ENCODE measurements at regions not wholly inside any gene's neighbourhood (a gene's known extent, or its start where the extent isn't known, plus 50 kb on each side); places are given as distances from the start of the nearest gene placed in this dataset.

DNA sequence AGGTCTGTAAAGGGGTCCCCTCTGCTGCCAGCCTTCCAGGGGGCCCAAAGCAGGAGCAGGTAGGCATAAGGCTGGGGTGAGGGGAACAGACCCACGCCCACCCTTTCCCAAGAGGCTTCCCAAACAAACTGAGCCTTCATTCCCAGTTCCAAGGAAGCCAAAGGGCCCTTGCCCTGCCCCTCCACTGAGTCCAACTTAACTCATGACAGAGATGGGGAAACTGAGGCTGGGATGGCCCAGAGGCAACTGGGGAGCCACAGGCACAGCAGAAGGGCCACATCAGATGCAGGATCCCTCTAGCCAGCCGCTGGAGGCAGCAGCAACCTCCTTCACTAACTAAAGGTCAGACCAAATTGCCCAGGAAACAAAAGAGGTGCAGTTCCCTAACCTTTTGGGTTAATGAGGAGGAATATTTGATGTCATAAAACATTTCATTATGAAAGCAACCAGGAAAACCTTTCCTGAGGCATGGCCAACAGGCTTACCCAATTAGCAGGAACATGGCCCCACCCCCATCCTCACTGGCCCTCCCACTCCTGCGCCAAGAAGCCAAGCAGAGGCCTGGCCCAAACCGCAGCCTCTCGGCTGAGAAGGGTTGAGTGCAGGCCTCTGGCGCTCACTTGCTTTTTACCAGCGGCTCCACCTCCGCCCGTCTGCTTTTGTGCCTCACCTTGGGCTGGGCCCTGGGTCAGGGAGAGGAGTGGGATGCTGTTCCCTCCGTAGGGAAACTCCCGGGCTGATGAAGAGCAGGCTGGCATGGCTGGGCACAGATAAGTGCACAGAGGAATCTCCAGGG, 293.5 kb upstream of the RTL1 start:
- DNase-seq, result no peak

- no peak for DNase-seq
These were observed 294.3 kb upstream of the RTL1 start for GRCh38 chr14:101197595-101198397.

- DNase-seq, result no peak
These were observed 295.0 kb upstream of the RTL1 start for GRCh38 chr14:101198398-101199027.

DNA sequence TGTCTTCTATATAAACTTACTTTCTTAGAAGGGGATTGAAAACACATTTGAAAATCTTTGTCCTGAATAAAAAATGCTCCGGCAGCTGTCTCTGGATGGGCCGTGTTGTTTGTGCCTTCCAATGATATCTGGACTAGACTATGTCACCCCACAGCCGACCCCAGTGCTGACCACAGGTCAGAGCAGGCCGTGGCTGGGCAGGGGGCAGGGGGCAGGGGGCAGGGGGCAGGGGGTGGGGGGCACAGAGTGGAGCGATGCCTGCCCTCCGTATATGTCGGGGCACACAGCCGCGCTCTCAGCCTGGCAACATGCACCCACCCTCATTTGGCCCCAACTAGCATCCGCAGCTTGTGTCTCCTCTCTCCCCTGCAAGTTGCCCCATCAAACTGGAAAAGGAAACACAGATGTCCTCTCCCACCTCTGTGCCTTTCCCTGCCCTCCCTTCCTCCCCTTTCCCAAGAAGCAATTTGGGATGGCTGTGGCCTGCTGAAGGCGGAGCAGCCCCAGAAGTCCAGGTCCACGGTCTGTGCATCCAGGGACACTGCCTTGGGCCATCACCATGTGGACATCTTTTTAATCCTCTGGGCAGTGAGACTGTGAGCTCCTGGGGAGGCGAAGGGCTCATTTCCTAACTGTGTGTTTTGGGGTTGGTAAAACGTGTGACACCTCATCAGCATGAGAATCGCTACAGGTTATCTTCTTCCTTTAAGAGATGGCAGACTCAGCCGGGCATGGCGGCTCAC, 295.7 kb upstream of the RTL1 start:
- DNase-seq, result no peak

GRCh38 chr14:101200008-101200649, 296.6 kb upstream of the RTL1 start:
- DNase-seq, result no peak

DNA sequence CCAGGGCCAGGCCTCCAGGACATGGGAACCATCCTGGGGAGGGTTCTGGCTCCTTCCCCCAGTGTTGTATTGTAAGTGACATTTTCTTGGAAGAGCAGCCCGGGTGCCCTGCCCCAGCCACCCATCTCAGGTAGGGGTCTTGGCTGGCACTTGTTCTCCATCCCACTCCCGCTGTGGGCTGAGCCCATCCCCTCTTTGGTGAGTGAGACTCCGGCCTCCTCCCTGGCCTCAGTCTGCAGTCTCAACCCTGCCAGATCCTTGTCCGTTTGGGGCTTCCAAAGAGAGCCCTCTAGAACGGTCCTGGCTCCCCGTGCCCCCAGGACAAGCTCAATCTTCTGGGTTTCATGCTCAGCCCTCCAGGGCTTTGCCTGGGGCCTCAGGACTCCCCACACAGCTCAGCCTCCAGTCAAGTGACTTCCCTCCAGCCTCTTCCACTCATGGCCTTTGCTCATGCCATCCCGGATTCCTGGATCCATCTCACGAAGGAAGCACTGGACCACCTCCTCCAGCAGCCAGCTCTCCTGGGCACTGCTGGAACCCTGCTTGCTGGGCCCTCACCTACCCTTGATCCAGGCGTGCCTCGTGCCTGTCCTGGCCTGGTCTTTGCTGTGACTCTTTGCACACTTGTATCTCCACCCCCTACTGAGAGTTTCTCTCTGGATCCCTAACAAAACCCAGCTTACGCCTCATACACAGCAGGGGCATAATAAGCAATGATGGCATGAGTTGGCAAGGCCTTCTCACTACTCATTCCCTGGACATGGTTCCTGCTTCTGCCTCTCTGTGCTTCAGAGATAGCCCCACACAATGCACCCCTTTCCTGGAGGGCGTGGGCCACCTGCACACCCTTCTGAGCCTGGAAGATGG, 297.4 kb upstream of the RTL1 start:
- no peak for DNase-seq

GRCh38 chr14:101201535-101202151, 298.1 kb upstream of the RTL1 start:
- no peak for DNase-seq

DNA sequence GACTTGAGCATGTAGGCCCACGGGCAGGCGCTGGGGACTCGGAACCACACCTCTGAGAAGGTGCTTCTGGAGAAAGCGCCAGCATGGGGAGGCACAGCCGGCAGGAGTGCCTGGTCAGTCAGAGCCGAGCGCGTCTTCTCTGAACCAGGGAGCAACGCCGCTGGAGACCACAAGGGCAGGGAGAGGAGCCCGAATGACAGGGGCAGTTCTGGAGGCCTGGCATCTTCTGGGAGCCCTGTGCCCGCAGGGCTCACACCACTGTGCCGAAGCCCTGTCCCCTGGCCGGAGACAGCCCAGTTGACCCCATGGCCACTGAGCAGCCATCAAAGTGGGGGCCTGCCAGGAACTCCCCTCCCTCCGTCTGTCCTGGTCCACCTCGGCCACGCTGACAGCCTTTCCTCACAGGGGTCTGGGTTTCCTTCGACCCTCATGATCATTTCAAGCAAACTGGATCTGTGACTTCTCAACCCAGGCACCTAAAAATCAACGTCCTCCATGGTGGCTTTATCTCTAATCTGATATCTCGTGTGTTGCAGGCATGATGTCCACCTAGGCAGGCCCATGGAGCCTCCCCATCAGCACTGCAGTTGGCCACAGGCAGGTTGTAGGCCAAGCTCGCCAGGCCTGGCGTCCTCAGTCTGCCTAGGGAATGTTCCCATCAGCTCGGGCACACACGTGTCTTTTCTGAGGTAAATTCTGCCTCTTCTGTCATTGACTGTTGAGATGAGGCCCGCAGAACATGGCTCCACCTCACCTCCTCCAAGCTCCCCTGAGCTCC, 299.3 kb upstream of the RTL1 start:
- no peak for DNase-seq

DNA sequence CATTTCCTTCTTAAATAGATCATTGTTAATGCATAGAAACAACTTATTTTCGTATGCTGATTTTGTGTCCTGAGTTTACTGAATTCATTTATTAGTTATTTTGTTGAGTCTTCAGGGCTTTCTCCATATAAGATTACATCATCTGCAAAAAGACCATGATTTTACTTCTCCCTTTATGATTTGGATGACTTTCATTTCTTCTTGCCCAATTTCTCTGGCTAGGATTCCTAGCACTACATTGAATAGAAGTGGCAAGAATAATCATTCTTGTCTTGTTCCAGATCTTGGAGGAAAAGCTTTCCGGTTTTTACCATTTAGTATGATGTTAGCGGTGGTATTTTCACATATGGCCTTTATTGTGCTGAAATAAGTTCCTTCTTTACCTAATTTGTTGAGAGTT, 303.0 kb upstream of the RTL1 start:
- DNase-seq, result no peak

GRCh38 chr14:101207041-101207440, 303.5 kb upstream of the RTL1 start:
- no peak for DNase-seq

GRCh38 chr14:101207897-101208296, 304.4 kb upstream of the RTL1 start:
- DNase-seq, result no peak

DNA sequence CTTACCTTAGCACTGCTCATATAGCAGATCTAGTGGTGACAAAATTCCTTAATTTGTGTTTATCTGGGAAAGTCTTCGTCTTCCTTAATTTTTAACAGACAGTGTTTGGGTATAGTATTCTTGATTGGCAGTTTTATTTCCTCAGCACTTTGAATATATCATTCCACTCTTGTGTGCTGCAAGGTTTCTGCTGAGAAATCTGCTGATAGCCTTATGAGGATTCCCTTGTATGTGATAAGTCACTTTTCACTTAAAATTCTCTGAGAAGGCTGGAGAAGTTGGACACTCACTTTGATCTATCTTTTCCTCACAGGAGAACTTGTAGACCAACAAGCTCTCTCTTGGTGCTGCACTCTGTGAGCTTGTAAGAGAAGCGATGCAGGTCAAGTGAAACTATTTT, 306.1 kb upstream of the RTL1 start:
- no peak for DNase-seq

DNA sequence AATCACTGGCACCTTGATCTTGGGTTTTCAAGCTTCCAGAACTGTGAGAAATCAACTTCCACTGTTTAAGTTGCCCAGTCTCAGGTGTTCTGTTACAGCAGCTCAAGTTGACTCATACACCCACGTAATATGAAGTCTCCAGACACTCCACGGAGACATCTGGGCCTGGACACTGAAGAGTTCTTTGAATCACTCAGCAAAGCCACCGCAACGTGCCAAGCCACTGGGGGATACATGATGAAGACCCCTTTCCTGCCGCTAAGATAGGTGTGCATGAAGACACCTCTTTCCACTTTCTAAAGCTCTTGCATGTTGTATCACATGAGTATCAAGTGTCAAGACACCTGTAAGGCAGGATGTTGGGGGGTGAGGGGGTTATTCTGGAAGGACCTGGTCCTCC, 311.7 kb upstream of the RTL1 start:
- DNase-seq, result no peak

GRCh38 chr14:101215927-101216326, 312.4 kb upstream of the RTL1 start:
- no peak for DNase-seq

GRCh38 chr14:101216366-101217079, 313.0 kb upstream of the RTL1 start:
- DNase-seq, result no peak

DNA sequence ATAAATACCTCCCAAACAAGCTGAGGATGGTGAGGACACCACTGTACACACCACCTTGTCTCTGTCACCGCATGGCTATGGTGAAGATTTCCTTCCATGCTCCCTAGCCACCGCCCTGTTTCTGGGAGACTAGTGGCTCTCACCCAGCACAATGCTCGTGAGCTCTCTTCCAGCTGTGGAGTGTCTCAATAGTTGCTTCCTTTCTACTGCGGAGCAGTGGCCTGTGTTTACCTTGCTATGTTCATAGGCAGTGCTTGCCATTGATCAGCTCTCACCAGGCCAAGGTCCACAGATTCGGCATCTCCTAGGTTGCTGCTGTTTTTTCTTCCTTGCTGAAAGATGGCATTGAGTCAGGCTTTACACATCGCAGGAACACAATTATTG, 313.6 kb upstream of the RTL1 start:
- DNase-seq, result no peak

DNA sequence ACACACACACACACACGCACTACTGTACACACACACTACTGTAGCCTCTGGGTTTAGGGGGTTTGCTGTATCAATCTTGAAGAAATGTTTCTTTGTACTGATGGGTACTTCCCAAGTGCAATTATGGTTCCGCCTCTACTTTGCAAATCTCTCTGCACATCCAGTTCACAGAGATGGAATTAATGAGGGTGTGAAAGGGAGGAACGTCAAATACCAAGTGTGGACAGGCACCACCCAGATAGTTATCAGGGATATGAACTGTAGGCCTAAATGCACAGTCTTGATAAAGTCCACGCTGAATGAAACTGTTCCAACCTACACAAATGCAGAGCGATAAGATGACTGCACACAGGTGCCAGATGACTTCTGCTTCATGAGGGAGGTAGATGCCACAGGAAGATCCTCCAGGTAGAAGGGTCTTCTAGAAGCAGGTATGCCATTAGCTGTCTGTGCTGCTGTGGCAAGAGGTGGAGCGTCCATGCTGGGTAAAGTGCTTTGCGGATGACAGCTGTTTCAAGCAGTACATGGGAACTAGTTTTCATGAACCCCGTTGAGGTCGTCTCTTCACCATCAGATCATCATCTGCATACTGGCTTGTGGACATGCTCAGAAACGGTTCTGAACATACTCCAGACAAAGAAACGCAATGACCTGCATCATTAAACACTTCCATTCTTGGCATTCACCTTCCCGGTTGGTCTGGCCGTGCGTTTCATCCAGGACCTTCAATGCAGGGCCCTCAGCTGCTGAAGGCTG, 314.3 kb upstream of the RTL1 start:
- DNase-seq, result no peak

DNA sequence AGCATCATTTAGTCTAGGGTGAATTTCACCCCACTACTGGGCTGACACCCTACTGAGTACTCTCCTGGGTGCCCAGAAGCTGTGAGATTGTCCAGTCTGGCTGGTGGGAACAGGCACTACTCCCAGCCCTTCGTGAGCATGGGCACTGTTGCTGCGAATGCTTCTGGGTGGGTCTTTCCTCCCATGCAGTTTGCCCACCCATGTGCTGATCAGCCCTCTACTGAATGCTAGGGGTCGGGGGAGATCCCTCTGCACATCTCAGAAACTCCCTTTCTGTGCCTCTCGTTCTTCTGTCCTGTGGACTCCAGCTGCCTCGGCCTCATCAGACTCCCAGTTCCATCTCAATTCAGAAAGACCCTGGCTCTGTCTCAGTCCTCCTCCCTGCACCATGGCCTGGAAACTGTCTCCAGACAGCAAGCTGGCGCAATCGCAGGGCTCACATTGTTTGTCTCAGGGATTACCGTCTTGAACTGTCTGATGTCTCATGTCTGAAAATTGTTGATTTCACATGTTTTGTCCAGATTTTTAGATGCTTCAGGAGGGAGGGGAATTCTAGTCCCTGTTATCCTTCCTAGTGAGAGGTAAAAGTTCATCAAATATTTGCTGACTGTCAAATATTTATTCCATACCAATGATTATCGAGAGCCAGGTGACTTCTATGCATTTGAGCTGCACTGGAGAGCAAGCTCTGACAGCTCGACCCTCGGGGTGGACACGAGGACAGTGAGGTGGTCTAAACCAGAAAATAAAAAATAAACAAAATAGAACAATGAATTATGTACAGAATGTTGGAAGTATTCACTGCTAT, 316.6 kb upstream of the RTL1 start:
- no peak for DNase-seq
